H1 (cell line): ENCODE measurements at regions not wholly inside any gene's neighbourhood (a gene's known extent, or its start where the extent isn't known, plus 50 kb on each side); places are given as distances from the start of the nearest gene placed in this dataset.

Experiments
- CTCF ChIA-PET: fragments of 300-600 bp; sonication (Branson Sonifier 250); formaldehyde crosslinking; loops from one replicate; lab custom pipeline; 2021; ENCODE audit not compliant: partially characterized antibody; lab: Charles Lee
- POLR2A ChIA-PET: fragments of 300-600 bp; sonication (Branson Sonifier 250); formaldehyde crosslinking; loops from one replicate; lab custom pipeline; 2021; ENCODE audit warnings: inconsistent platforms; ENCODE audit not compliant: partially characterized antibody; lab: Charles Lee
- DNase-seq, 2 experiments: peaks; one replicate each; pipeline versions ENCODE4 v3.0.0 to v3.0.0-alpha.2; 2010 to 2022; ENCODE audit warnings: low spot score in 2 of 2, low read depth in 1 of 2, mixed read lengths in 1 of 2
- FAIRE-seq: peaks from 2 replicates; lab custom pipeline; 2011; peaks lifted over from hg19 to GRCh38; lab: Jason Lieb, UNC
- H2AFZ ChIP-seq: 2 replicates; pipeline ENCODE4 v1.8.1; 2012; ENCODE audit warnings: low read length, inconsistent platforms
- H2AK5ac ChIP-seq: 2 replicates; pipeline ENCODE4 v1.6.1; 2013; ENCODE audit warnings: low read depth, low read length
- H2BK120ac ChIP-seq: replicated peaks from 2 replicates; pipeline ENCODE3; 2013; ENCODE audit warnings: low read depth, low read length, inconsistent platforms
- H2BK12ac ChIP-seq: 2 replicates; pipeline ENCODE4 v1.6.1; 2013; ENCODE audit warnings: low read depth, low read length
- H2BK15ac ChIP-seq: 2 replicates; pipeline ENCODE4 v1.6.1; 2013; ENCODE audit warnings: low read length
- H2BK20ac ChIP-seq: 2 replicates; pipeline ENCODE4 v1.6.1; 2013; ENCODE audit warnings: low read length
- H2BK5ac ChIP-seq: 2 replicates; pipeline ENCODE4 v1.6.1; 2013; ENCODE audit warnings: low read depth, low read length
- H3K14ac ChIP-seq: 2 replicates; pipeline ENCODE4 v1.6.1; 2013; ENCODE audit warnings: inconsistent platforms; ENCODE audit not compliant: insufficient read length
- H3K18ac ChIP-seq: 2 replicates; pipeline ENCODE4 v1.6.1; 2013; ENCODE audit warnings: low read length; ENCODE audit errors: extremely low read depth
- H3K23ac ChIP-seq: 2 replicates; pipeline ENCODE4 v1.6.1; 2013; ENCODE audit warnings: inconsistent platforms; ENCODE audit not compliant: insufficient read length
- H3K23me2 ChIP-seq: 2 replicates; pipeline ENCODE4 v1.6.1; 2013; ENCODE audit warnings: low read depth, low read length
- H3K27ac ChIP-seq: 2 replicates; pipeline ENCODE4 v1.6.1; 2011; ENCODE audit warnings: low read depth, low read length, inconsistent platforms
- H3K27me3 ChIP-seq, 4 experiments: replicated peaks in 1 of 4; 1 replicate in 1 of 4; 2 replicates in 3 of 4; pipeline versions ENCODE4 v1.6.1 to v1.8.1; 2011 to 2013; ENCODE audit warnings: low read length in 3 of 4, mild to moderate bottlenecking in 3 of 4, inconsistent platforms in 2 of 4, mixed read lengths in 2 of 4, moderate library complexity in 1 of 4; ENCODE audit not compliant: control insufficient read depth in 3 of 4, insufficient read depth in 3 of 4; ENCODE audit errors: extremely low read depth in 1 of 4
- H3K36me3 ChIP-seq, 4 experiments: 2 replicates each; pipeline versions ENCODE4 v1.6.1 to v1.8.1; 2011 to 2013; ENCODE audit warnings: mild to moderate bottlenecking in 4 of 4, low read length in 3 of 4, moderate library complexity in 2 of 4, control low read depth in 1 of 4, inconsistent platforms in 1 of 4; ENCODE audit not compliant: insufficient read depth in 4 of 4, control insufficient read depth in 2 of 4
- H3K4ac ChIP-seq: replicated peaks from 2 replicates; pipeline ENCODE3; 2013; ENCODE audit warnings: low read length, low read depth, mixed read lengths, inconsistent platforms; ENCODE audit not compliant: insufficient read length
- H3K4me1 ChIP-seq, 4 experiments: replicated peaks in 1 of 4; 1 replicate in 1 of 4; 2 replicates in 3 of 4; pipeline versions ENCODE4 v1.6.1 to v1.8.1; 2011 to 2013; ENCODE audit warnings: low read length in 3 of 4, inconsistent platforms in 2 of 4, mixed read lengths in 1 of 4; ENCODE audit not compliant: insufficient read depth in 4 of 4, control insufficient read depth in 3 of 4
- H3K4me2 ChIP-seq, 2 experiments: 2 replicates each; pipeline versions ENCODE4 v1.6.1 to v1.8.1; 2011 to 2013; ENCODE audit warnings: low read depth in 2 of 2, low read length in 2 of 2, control low read depth in 1 of 2, inconsistent platforms in 1 of 2, mild to moderate bottlenecking in 1 of 2; ENCODE audit not compliant: insufficient read depth in 1 of 2
- H3K4me3 ChIP-seq, 4 experiments: fragments of 200-600, 300-600 bp in 1 of 4; sonication (generic), shearing (Covaris generic), sonication (Bioruptor Twin) in 1 of 4; 2 replicates each; pipeline versions ENCODE4 v1.5.1 to v1.8.1; 2011 to 2016; ENCODE audit warnings: low read length in 4 of 4, low read depth in 3 of 4, control low read depth in 2 of 4, inconsistent platforms in 2 of 4, mild to moderate bottlenecking in 2 of 4, mixed read lengths in 1 of 4, moderate library complexity in 1 of 4; ENCODE audit not compliant: insufficient read depth in 2 of 4; ENCODE audit errors: extremely low read depth in 1 of 4
- H3K56ac ChIP-seq: replicated peaks from 2 replicates; pipeline ENCODE3; 2013; ENCODE audit warnings: low read depth, mild to moderate bottlenecking, mixed read lengths, low read length, inconsistent platforms; ENCODE audit not compliant: insufficient read length
- H3K79me1 ChIP-seq: 2 replicates; pipeline ENCODE4 v1.6.1; 2013; ENCODE audit warnings: low read depth, low read length, control low read depth
- H3K79me2 ChIP-seq, 2 experiments: 2 replicates each; pipeline versions ENCODE4 v1.6.1 to v1.8.1; 2012 to 2013; ENCODE audit warnings: low read length in 2 of 2, mild to moderate bottlenecking in 2 of 2, inconsistent platforms in 1 of 2; ENCODE audit not compliant: insufficient read depth in 2 of 2, control insufficient read depth in 1 of 2
- H3K9ac ChIP-seq, 4 experiments: replicated peaks in 1 of 4; 1 replicate in 1 of 4; 2 replicates in 3 of 4; pipeline versions ENCODE4 v1.6.1 to v1.8.1; 2011 to 2013; ENCODE audit warnings: low read depth in 3 of 4, low read length in 3 of 4, control low read depth in 2 of 4, mild to moderate bottlenecking in 2 of 4, moderate library complexity in 2 of 4, inconsistent platforms in 1 of 4; ENCODE audit errors: extremely low read depth in 1 of 4
- H3K9me3 ChIP-seq, 2 experiments: 2 replicates each; pipeline versions ENCODE4 v1.6.1 to v1.8.1; 2012 to 2013; ENCODE audit warnings: mild to moderate bottlenecking in 2 of 2, moderate library complexity in 2 of 2, control low read depth in 1 of 2, inconsistent platforms in 1 of 2, low read depth in 1 of 2, low read length in 1 of 2, mixed read lengths in 1 of 2; ENCODE audit not compliant: insufficient read depth in 2 of 2
- H4K20me1 ChIP-seq, 2 experiments: replicated peaks in 1 of 2; 2 replicates each; pipeline versions ENCODE3 to v1.8.1; 2011 to 2013; ENCODE audit warnings: inconsistent platforms in 2 of 2, low read length in 2 of 2, mild to moderate bottlenecking in 1 of 2; ENCODE audit not compliant: insufficient read depth in 2 of 2, control insufficient read depth in 1 of 2
- H4K5ac ChIP-seq: 2 replicates; pipeline ENCODE4 v1.6.1; 2013; ENCODE audit warnings: low read length, low read depth, mixed read lengths, inconsistent platforms; ENCODE audit not compliant: insufficient read length
- H4K8ac ChIP-seq: 2 replicates; pipeline ENCODE4 v1.8.0; 2013; ENCODE audit warnings: mild to moderate bottlenecking, moderate library complexity, low read length, inconsistent platforms; ENCODE audit not compliant: insufficient read depth; ENCODE audit errors: extremely low read depth
- H4K91ac ChIP-seq: replicated peaks from 2 replicates; pipeline ENCODE3; 2013; ENCODE audit warnings: low read length, mixed read lengths, inconsistent platforms; ENCODE audit not compliant: insufficient read length
- CBX5 ChIP-seq: fragments of 300-800, 300-1000 bp; sonication (generic); IDR thresholded peaks from 2 replicates; pipeline ENCODE4 v1.7.1; 2016; ENCODE audit warnings: antibody characterized with exemption, low read length, low read depth
- CEBPB ChIP-seq: IDR thresholded peaks from 2 replicates; pipeline ENCODE4 v1.6.1; 2012; ENCODE audit warnings: low read depth, low read length
- CHD2 ChIP-seq: IDR thresholded peaks from 2 replicates; pipeline ENCODE4 v1.6.1; 2012; ENCODE audit warnings: low read length, improper control_type of control experiment
- SIN3A ChIP-seq, 2 experiments: IDR thresholded peaks in 1 of 2; conservative IDR thresholded peaks in 1 of 2; 2 replicates each; pipeline ENCODE4 v1.6.1; 2011 to 2012; ENCODE audit warnings: low read length in 2 of 2, improper control_type of control experiment in 1 of 2, low read depth in 1 of 2, mild to moderate bottlenecking in 1 of 2
- SIRT6 ChIP-seq: IDR thresholded peaks from one replicate; pipeline ENCODE4 v1.7.1; 2012; ENCODE audit warnings: low read length, inconsistent platforms
- TAF7 ChIP-seq: optimal IDR thresholded peaks from 2 replicates; pipeline ENCODE3; 2011; ENCODE audit warnings: low read depth, mild to moderate bottlenecking, inconsistent platforms, low read length, moderate library complexity, borderline replicate concordance
- USF2 ChIP-seq: IDR thresholded peaks from 2 replicates; pipeline ENCODE4 v1.6.1; 2011; ENCODE audit warnings: low read length, improper control_type of control experiment
- WGBS, 2 experiments: shearing (Covaris generic) in 1 of 2; methylation state at CpG; one replicate each; pipeline versions ENCODE4 v1.1.6 to v1.1.7; 2013 to 2015; ENCODE audit warnings: low lambda C conversion rate in 2 of 2, mixed read lengths in 2 of 2, inconsistent platforms in 1 of 2, low coverage in 1 of 2, missing lambda C conversion rate in 1 of 2; ENCODE audit not compliant: insufficient replicate concordance in 2 of 2, insufficient coverage in 1 of 2, insufficient read length in 1 of 2; ENCODE audit errors: extremely low coverage in 1 of 2, missing lambda C conversion rate in 1 of 2; 5-methylcytosine and 5-hydroxymethylcytosine counted together

GRCh38 chr7:156275292-156275691, 365.3 kb upstream of the RNF32 start:
- H2BK15ac ChIP-seq, result no peak overlapping the region
- no peak overlapping the region for H2AK5ac ChIP-seq
- ChIA-PET POLR2A (no interaction called here), CTCF (no interaction called here)
- no peak overlapping the region for H2BK12ac ChIP-seq
- no peak overlapping the region for H4K91ac ChIP-seq
- H4K5ac ChIP-seq, result no peak overlapping the region
- H3K4me2 ChIP-seq, result no peak overlapping the region
- no peak overlapping the region for H2BK20ac ChIP-seq
- no peak for DNase-seq
- H3K27ac ChIP-seq, result no peak overlapping the region
- H3K79me1 ChIP-seq, result no peaks in the 10 kb centered on the region
- FAIRE-seq, result no peak
- no peaks in the 10 kb centered on the region for H3K79me2 ChIP-seq
- H3K4ac ChIP-seq, result peak overlapping the region; percentile 48
- H3K14ac ChIP-seq, result no peak overlapping the region
- WGBS, 2 experiments, result 80% methylated on average over 4 of the region's 4 CpGs; no CpG with 5 or more reads in 1 of the 2 experiments
- 0 out of 2 replicates have a peak overlapping the region, but pooled peaks have one; percentile 19 for H2AFZ ChIP-seq
- H3K4me1 ChIP-seq, result no peaks in the 10 kb centered on the region
- H3K23me2 ChIP-seq, result no peaks in the 10 kb centered on the region
- H3K9ac ChIP-seq, result no peak overlapping the region
- H3K4me3 ChIP-seq, result no peak overlapping the region
- no peak overlapping the region for H3K18ac ChIP-seq
- no peaks in the 10 kb centered on the region for H4K20me1 ChIP-seq
- H3K9me3 ChIP-seq, result no peaks in the 10 kb centered on the region
- H3K27me3 ChIP-seq, result no peaks in the 10 kb centered on the region
- H2BK120ac ChIP-seq, result no peak overlapping the region
- H3K23ac ChIP-seq, result no peak overlapping the region
- H3K36me3 ChIP-seq, result no peaks in the 10 kb centered on the region
- no peak overlapping the region for H2BK5ac ChIP-seq
- H3K56ac ChIP-seq, result no peak overlapping the region
- H4K8ac ChIP-seq, result no peak overlapping the region
- TF ChIP-seq SIN3A (conservative IDR thresholded peaks at IDR 0.05 in 1 of 2, IDR thresholded peaks at IDR 0.05 in 1 of 2; ENCODE audit: low read depth in 1 of 2, low read length in 2 of 2) (no peak), USF2 (no peak), TAF7 (no peak), CHD2 (no peak), CBX5 (no peak), CEBPB (no peak), SIRT6 (no peak)
